DND-41 (cell line): ENCODE measurements at regions not wholly inside any gene's neighbourhood (a gene's known extent, or its start where the extent isn't known, plus 50 kb on each side); places are given as distances from the start of the nearest gene placed in this dataset.

Experiments
- EZH2 ChIP-seq: IDR thresholded peaks from 3 replicates; pipeline ENCODE4 v1.6.1; 2012; ENCODE audit warnings: borderline replicate concordance, low read depth, mild to moderate bottlenecking, moderate library complexity, low read length, inconsistent platforms; ENCODE audit not compliant: severe bottlenecking
- TF ChIP-seq, protein P1 (sequence below): IDR thresholded peaks from 2 replicates; pipeline ENCODE4 v1.5.1; 2012; ENCODE audit warnings: borderline replicate concordance, low read length, moderate library complexity, mild to moderate bottlenecking; ENCODE audit not compliant: poor library complexity, severe bottlenecking; ENCODE audit errors: extremely low read depth

DNA sequence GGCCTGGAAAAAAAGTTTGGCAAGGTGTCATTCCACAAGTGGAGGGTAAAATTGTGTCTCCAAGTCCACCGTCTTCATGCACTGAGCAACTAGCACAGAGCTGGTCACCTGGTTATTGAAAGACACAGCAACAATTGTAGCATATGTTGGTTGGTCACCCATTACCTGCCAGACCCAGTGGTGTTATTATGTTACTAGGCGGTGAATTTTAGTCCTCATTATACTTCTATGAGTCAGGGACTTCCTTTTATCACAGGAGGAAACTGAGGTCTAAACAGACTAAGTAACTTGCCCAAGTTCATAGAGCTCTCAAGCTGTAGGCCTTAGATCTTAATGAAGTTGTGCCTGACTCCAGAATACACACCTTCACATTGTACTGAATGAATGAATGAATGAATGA, 94.9 kb upstream of the VANGL1 start:
- TF ChIP-seq EZH2 = no peak
- TF ChIP-seq, protein P1, sequence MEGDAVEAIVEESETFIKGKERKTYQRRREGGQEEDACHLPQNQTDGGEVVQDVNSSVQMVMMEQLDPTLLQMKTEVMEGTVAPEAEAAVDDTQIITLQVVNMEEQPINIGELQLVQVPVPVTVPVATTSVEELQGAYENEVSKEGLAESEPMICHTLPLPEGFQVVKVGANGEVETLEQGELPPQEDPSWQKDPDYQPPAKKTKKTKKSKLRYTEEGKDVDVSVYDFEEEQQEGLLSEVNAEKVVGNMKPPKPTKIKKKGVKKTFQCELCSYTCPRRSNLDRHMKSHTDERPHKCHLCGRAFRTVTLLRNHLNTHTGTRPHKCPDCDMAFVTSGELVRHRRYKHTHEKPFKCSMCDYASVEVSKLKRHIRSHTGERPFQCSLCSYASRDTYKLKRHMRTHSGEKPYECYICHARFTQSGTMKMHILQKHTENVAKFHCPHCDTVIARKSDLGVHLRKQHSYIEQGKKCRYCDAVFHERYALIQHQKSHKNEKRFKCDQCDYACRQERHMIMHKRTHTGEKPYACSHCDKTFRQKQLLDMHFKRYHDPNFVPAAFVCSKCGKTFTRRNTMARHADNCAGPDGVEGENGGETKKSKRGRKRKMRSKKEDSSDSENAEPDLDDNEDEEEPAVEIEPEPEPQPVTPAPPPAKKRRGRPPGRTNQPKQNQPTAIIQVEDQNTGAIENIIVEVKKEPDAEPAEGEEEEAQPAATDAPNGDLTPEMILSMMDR = no peak
